PC-3 (cell line): ENCODE measurements at regions not wholly inside any gene's neighbourhood (a gene's known extent, or its start where the extent isn't known, plus 50 kb on each side); places are given as distances from the start of the nearest gene placed in this dataset.

Experiments used
- ATAC-seq: fragments of 200-7000 bp; cut with Tn5 transposase; 2 replicates; pipeline ENCODE4 v1.9.1; 2020; ENCODE audit warnings: mild to moderate bottlenecking, moderate library complexity
- BruUV-seq: library from RNA; stranded (reverse); fragments of 400-500 nt; replicated peaks from 2 replicates; lab custom pipeline; 2021; lab: Mats Ljungman, UMichigan
- CTCF ChIA-PET: fragments of 300-600 bp; sonication (Branson Sonifier 250); formaldehyde crosslinking; loops from one replicate; lab custom pipeline; 2022; ENCODE audit warnings: antibody characterized with exemption; lab: Charles Lee
- POLR2A ChIA-PET: fragments of 300-600 bp; sonication (Branson Sonifier 250); formaldehyde crosslinking; loops from one replicate; lab custom pipeline; 2022; ENCODE audit warnings: antibody characterized with exemption; ENCODE audit not compliant: unreplicated experiment; lab: Charles Lee
- DNase-seq: peaks from one replicate; pipeline ENCODE4 v3.0.0-alpha.2; 2015
- H2AFZ ChIP-seq: fragments of 300-600 bp; sonication (generic); 2 replicates; pipeline ENCODE4 v1.6.0; 2016; ENCODE audit warnings: antibody characterized with exemption, low read length
- H3F3A ChIP-seq: fragments of 300-600 bp; sonication (generic); one replicate; pipeline ENCODE4 v1.6.0; 2017; ENCODE audit warnings: antibody characterized with exemption, low read length, control low read depth, mild to moderate bottlenecking; ENCODE audit not compliant: unreplicated experiment
- H3K27ac ChIP-seq: fragments of 300-600 bp; sonication (generic); 2 replicates; pipeline ENCODE4 v1.5.1; 2016; ENCODE audit warnings: mild to moderate bottlenecking, low read length
- H3K27me3 ChIP-seq: fragments of 300-600 bp; sonication (generic); 2 replicates; pipeline ENCODE4 v1.6.1; 2016; ENCODE audit warnings: low read length, mixed read lengths
- H3K36me3 ChIP-seq: fragments of 300-600 bp; sonication (generic); 2 replicates; pipeline ENCODE4 v1.6.1; 2016; ENCODE audit warnings: low read depth, mixed run types, low read length, mixed read lengths
- H3K4me1 ChIP-seq: fragments of 300-600 bp; sonication (generic); 2 replicates; pipeline ENCODE4 v1.5.1; 2016; ENCODE audit warnings: low read length; ENCODE audit not compliant: insufficient read depth
- H3K4me2 ChIP-seq: fragments of 300-600 bp; sonication (generic); 2 replicates; pipeline ENCODE4 v1.6.0; 2016; ENCODE audit warnings: low read length
- H3K4me3 ChIP-seq: fragments of 300-600 bp; sonication (generic); 2 replicates; pipeline ENCODE4 v1.5.1; 2016; ENCODE audit warnings: mild to moderate bottlenecking, low read length, mixed read lengths
- H3K79me2 ChIP-seq: fragments of 300-600 bp; sonication (generic); 2 replicates; pipeline ENCODE4 v1.6.1; 2017; ENCODE audit warnings: low read length, mixed read lengths
- H3K9ac ChIP-seq: fragments of 300-600 bp; sonication (generic); 2 replicates; pipeline ENCODE4 v1.6.0; 2016; ENCODE audit warnings: mild to moderate bottlenecking, low read length
- H3K9me2 ChIP-seq: fragments of 300-600 bp; sonication (generic); replicated peaks from 2 replicates; pipeline ENCODE4 v1.6.1; 2016; ENCODE audit warnings: mixed run types, low read length, mixed read lengths
- H3K9me3 ChIP-seq: fragments of 300-600 bp; sonication (generic); 2 replicates; pipeline ENCODE4 v1.6.1; 2016; ENCODE audit warnings: low read length, mixed read lengths
- H4K20me1 ChIP-seq: fragments of 300-600 bp; sonication (generic); 2 replicates; pipeline ENCODE4 v1.6.1; 2016; ENCODE audit warnings: low read length, mixed read lengths
- EZH2 ChIP-seq: fragments of 300-600 bp; sonication (generic); IDR thresholded peaks from one replicate; pipeline ENCODE4 v1.6.1; 2017; ENCODE audit warnings: antibody characterized with exemption, mild to moderate bottlenecking, low read length; ENCODE audit not compliant: unreplicated experiment
- EZH2phosphoT487 ChIP-seq: fragments of 300-600 bp; sonication (generic); IDR thresholded peaks from 2 replicates; pipeline ENCODE4 v1.6.1; 2018; ENCODE audit warnings: mild to moderate bottlenecking, antibody characterized with exemption, low read length, borderline replicate concordance
- intact Hi-C: fragments of 100-400 bp; cut with micrococcal nuclease; formaldehyde crosslinking; loops from 2 replicates; pipeline ENCODE4 v1.9.0; 2023
- TF ChIP-seq, protein P1 (sequence below): fragments of 300-600 bp; sonication (generic); conservative IDR thresholded peaks from 2 replicates; pipeline ENCODE4 v1.5.1; 2017; ENCODE audit warnings: antibody characterized with exemption, low read depth, mild to moderate bottlenecking, low read length

DNA sequence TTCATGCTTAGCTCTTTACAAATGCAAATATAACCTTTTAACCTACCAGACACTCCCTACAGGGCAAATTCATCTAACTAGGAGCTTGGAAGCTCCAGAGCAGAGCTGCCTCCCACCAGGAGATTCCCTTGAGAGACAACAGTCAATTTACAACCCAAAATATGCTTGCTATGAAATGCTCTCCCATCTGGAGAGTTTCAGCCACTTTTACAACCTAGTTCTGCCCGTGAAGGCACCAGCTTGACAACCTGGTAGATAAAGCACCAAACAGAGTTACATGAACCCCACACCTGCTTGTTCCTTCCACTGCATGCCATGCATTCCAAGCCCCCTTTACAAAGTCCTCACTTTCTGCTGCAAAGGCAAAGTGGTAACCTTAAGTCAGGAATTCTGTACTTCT lies 215.3 kb upstream of the KIF2B start:
- Histone ChIP-seq H3K79me2 (no peaks in the 10 kb centered on the region), H3K36me3 (no peaks in the 10 kb centered on the region), H2AFZ (no peak overlapping the region), H3K27me3 (no peaks in the 10 kb centered on the region), H3K4me3 (no peak overlapping the region), H4K20me1 (no peaks in the 10 kb centered on the region), H3K4me2 (no peak overlapping the region), H3K9me3 (peaks cover 9% of the 10 kb centered on the region; the same call in 1 of the 2 replicates), H3F3A (no peaks in the 10 kb centered on the region), H3K4me1 (no peaks in the 10 kb centered on the region), H3K9ac (no peak overlapping the region), H3K27ac (no peak overlapping the region), H3K9me2 (no peaks in the 10 kb centered on the region)
- ATAC-seq = no peak
- TF ChIP-seq EZH2 (no peak), EZH2phosphoT487 (no peak)
- TF ChIP-seq, protein P1, sequence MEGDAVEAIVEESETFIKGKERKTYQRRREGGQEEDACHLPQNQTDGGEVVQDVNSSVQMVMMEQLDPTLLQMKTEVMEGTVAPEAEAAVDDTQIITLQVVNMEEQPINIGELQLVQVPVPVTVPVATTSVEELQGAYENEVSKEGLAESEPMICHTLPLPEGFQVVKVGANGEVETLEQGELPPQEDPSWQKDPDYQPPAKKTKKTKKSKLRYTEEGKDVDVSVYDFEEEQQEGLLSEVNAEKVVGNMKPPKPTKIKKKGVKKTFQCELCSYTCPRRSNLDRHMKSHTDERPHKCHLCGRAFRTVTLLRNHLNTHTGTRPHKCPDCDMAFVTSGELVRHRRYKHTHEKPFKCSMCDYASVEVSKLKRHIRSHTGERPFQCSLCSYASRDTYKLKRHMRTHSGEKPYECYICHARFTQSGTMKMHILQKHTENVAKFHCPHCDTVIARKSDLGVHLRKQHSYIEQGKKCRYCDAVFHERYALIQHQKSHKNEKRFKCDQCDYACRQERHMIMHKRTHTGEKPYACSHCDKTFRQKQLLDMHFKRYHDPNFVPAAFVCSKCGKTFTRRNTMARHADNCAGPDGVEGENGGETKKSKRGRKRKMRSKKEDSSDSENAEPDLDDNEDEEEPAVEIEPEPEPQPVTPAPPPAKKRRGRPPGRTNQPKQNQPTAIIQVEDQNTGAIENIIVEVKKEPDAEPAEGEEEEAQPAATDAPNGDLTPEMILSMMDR = no peak
- POLR2A ChIA-PET = no interaction called here
- no peak for DNase-seq
- intact Hi-C loops = no loop called here
- no TSS peak for BruUV-seq
- CTCF ChIA-PET = no interaction called here

DNA sequence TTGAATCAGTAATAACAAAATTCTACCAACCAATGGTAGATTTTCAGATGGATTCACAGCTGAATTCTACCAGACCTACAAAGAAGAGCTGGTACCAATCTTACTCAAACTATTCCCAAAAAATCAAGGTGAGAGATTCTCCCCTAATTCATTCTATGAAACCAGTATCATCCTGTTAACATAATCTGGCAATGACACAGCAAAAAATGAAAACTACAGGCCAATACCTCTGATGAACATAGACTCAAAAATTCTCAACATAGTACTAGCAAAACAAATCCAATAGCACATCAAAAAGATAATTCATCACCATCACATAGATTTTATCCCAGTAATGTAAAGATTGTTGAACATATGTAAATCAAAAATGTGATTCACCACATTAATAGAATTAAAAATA lies 234.4 kb upstream of the KIF2B start:
- Histone ChIP-seq H3K36me3 (no peaks in the 10 kb centered on the region), H3K27ac (no peak overlapping the region), H3K4me1 (no peaks in the 10 kb centered on the region), H3K79me2 (no peaks in the 10 kb centered on the region), H3K27me3 (no peaks in the 10 kb centered on the region), H3K9ac (no peak overlapping the region), H2AFZ (no peak overlapping the region), H3K9me2 (no peaks in the 10 kb centered on the region), H3K9me3 (peaks cover 9% of the 10 kb centered on the region), H3F3A (no peaks in the 10 kb centered on the region), H3K4me2 (no peak overlapping the region), H4K20me1 (no peaks in the 10 kb centered on the region), H3K4me3 (no peak overlapping the region)
- TF ChIP-seq EZH2 (no peak), EZH2phosphoT487 (no peak)
- TF ChIP-seq, protein P1 = no peak
- intact Hi-C loops = no loop called here
- DNase-seq (no peak), ATAC-seq (no peak)
- BruUV-seq = no TSS peak
- ChIA-PET POLR2A (no interaction called here), CTCF (no interaction called here)

DNA sequence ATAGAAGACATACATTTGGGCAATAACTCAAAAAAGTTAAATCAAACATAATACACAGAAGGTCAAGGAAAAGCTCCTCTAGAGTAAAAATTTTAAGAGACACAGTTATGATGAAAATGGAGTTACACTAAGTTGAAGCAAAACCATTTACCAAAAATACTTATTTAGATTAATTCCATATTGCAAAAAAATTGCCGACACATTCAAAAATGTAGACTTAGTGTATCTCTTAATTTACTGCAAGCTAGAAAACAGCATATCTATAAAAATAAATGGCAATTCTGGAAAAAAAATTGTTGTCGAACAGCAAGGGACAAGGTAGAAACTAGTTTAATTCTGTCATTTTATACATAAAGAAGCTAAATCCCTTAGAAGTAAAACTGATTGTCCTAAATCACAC lies 248.7 kb upstream of the KIF2B start:
- intact Hi-C loops = no loop called here
- POLR2A ChIA-PET = no interaction called here
- H3K36me3 ChIP-seq = no peaks in the 10 kb centered on the region

More for the DNA sequence above, 248.7 kb upstream of the KIF2B start:
- H3K79me2 ChIP-seq = no peaks in the 10 kb centered on the region
- H2AFZ ChIP-seq = no peak overlapping the region
- CTCF ChIA-PET = no interaction called here
- 0 out of 2 replicates have a peak, but pooled peaks cover 4% of the 10 kb centered on the region for H3K9me3 ChIP-seq
- no peaks in the 10 kb centered on the region for H3K9me2 ChIP-seq
- TF ChIP-seq, protein P1 = no peak
- no peak for TF ChIP-seq EZH2
- no peak for TF ChIP-seq EZH2phosphoT487
- no peak overlapping the region for H3K27ac ChIP-seq
- H3K4me3 ChIP-seq = no peak overlapping the region
- H3K9ac ChIP-seq = no peak overlapping the region
- no peak for ATAC-seq
- no TSS peak for BruUV-seq
- no peaks in the 10 kb centered on the region for H4K20me1 ChIP-seq
- no peak overlapping the region for H3K4me2 ChIP-seq
- H3K4me1 ChIP-seq = no peaks in the 10 kb centered on the region
- no peaks in the 10 kb centered on the region for H3F3A ChIP-seq
- no peaks in the 10 kb centered on the region for H3K27me3 ChIP-seq
- DNase-seq = no peak
